OCI-LY7 (cell line): ENCODE measurements at regions not wholly inside any gene's neighbourhood (a gene's known extent, or its start where the extent isn't known, plus 50 kb on each side); places are given as distances from the start of the nearest gene placed in this dataset.

Experiments used
- BruUV-seq: library from RNA; stranded (reverse); fragments of 400-500 nt; replicated peaks from 2 replicates; lab custom pipeline; 2021; lab: Mats Ljungman, UMichigan
- CTCF ChIA-PET: fragments of 300-600 bp; sonication (Branson Sonifier 250); formaldehyde crosslinking; loops from one replicate; lab custom pipeline; 2022; ENCODE audit warnings: antibody characterized with exemption; ENCODE audit not compliant: unreplicated experiment; lab: Charles Lee
- POLR2A ChIA-PET: fragments of 300-600 bp; sonication (Branson Sonifier 250); formaldehyde crosslinking; loops from one replicate; lab custom pipeline; 2022; ENCODE audit warnings: antibody characterized with exemption; lab: Charles Lee
- DNase-seq: peaks from one replicate; pipeline ENCODE4 v3.0.0-alpha.2; 2015; ENCODE audit warnings: low spot score
- H2AFZ ChIP-seq: fragments of 200-600 bp; sonication (generic), shearing (Covaris generic); 2 replicates; pipeline ENCODE4 v1.6.1; 2014; ENCODE audit warnings: mild to moderate bottlenecking, antibody characterized with exemption, low read length, moderate library complexity
- H3K27ac ChIP-seq: fragments of 200-600 bp; sonication (generic); 2 replicates; pipeline ENCODE4 v1.5.1; 2014; ENCODE audit warnings: mixed run types, low read depth, mild to moderate bottlenecking, moderate library complexity, low read length, inconsistent platforms; ENCODE audit not compliant: poor library complexity, severe bottlenecking
- H3K36me3 ChIP-seq: fragments of 200-600 bp; sonication (generic); 2 replicates; pipeline ENCODE4 v1.6.1; 2014; ENCODE audit warnings: mild to moderate bottlenecking, antibody characterized with exemption, low read length, moderate library complexity, mixed read lengths; ENCODE audit not compliant: insufficient read depth
- H3K4me1 ChIP-seq: fragments of 200-600 bp; sonication (generic); 2 replicates; pipeline ENCODE4 v1.5.1; 2014; ENCODE audit warnings: mild to moderate bottlenecking, low read length; ENCODE audit not compliant: insufficient read depth, poor library complexity, severe bottlenecking
- H3K4me2 ChIP-seq: fragments of 200-600 bp; sonication (generic); 2 replicates; pipeline ENCODE4 v1.6.1; 2014; ENCODE audit warnings: mild to moderate bottlenecking, low read length
- H3K4me3 ChIP-seq: fragments of 200-600 bp; sonication (generic); 2 replicates; pipeline ENCODE4 v1.5.1; 2014; ENCODE audit warnings: mild to moderate bottlenecking, low read depth, low read length; ENCODE audit not compliant: poor library complexity, severe bottlenecking
- H3K79me2 ChIP-seq: fragments of 200-600 bp; sonication (generic); 2 replicates; pipeline ENCODE4 v1.6.1; 2016; ENCODE audit warnings: low read depth, mild to moderate bottlenecking, low read length, moderate library complexity, mixed read lengths; ENCODE audit not compliant: insufficient read depth
- H3K9me2 ChIP-seq: fragments of 200-600 bp; sonication (generic); 2 replicates; pipeline ENCODE4 v1.6.1; 2016; ENCODE audit warnings: mild to moderate bottlenecking, low read length, mixed read lengths; ENCODE audit not compliant: insufficient read depth
- H3K9me3 ChIP-seq: fragments of 200-600 bp; sonication (generic); 2 replicates; pipeline ENCODE4 v1.6.1; 2014; ENCODE audit warnings: mild to moderate bottlenecking, mixed run types, low read length, mixed read lengths
- H4K20me1 ChIP-seq: fragments of 200-600 bp; sonication (generic); 2 replicates; pipeline ENCODE4 v1.6.1; 2014; ENCODE audit warnings: mild to moderate bottlenecking, antibody characterized with exemption, low read length, moderate library complexity, mixed read lengths; ENCODE audit not compliant: insufficient read depth
- EZH2phosphoT487 ChIP-seq: fragments of 200-600 bp; sonication (generic); IDR thresholded peaks from 2 replicates; pipeline ENCODE4 v1.6.1; 2018; ENCODE audit warnings: low read depth, borderline replicate concordance, mild to moderate bottlenecking, mixed run types, antibody characterized with exemption, low read length, moderate library complexity, mixed read lengths
- intact Hi-C: fragments of 100-400 bp; cut with micrococcal nuclease; formaldehyde crosslinking; loops from one replicate; pipeline ENCODE4 v1.10.0; 2022; ENCODE audit not compliant: unreplicated experiment
- TF ChIP-seq, protein P1 (sequence below): fragments of 200-600 bp; sonication (generic); conservative IDR thresholded peaks from 2 replicates; pipeline ENCODE4 v1.5.1; 2014; ENCODE audit warnings: mild to moderate bottlenecking, antibody characterized with exemption, low read length, moderate library complexity, mixed read lengths

DNA sequence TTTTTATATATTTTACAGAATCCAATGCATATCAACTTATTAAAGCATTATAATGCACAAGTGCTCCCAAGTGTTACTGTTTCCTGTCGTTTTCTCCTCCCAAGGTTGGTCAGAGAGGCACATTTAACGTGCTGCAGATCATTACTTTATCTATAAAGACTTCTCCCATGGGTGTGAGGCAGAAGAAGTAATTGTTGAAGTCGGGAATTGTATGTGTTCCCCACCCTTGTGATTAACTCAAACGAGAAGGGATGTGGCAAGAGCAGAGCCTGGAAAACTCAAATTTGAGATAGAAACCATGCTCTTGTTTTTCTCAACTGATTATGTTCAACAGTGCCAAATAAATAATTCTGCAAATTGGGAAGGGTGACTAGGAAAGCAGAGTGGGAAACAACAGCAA, 412.5 kb upstream of the ADAMTS5 start:
- TF ChIP-seq EZH2phosphoT487, result no peak
- TF ChIP-seq, protein P1, sequence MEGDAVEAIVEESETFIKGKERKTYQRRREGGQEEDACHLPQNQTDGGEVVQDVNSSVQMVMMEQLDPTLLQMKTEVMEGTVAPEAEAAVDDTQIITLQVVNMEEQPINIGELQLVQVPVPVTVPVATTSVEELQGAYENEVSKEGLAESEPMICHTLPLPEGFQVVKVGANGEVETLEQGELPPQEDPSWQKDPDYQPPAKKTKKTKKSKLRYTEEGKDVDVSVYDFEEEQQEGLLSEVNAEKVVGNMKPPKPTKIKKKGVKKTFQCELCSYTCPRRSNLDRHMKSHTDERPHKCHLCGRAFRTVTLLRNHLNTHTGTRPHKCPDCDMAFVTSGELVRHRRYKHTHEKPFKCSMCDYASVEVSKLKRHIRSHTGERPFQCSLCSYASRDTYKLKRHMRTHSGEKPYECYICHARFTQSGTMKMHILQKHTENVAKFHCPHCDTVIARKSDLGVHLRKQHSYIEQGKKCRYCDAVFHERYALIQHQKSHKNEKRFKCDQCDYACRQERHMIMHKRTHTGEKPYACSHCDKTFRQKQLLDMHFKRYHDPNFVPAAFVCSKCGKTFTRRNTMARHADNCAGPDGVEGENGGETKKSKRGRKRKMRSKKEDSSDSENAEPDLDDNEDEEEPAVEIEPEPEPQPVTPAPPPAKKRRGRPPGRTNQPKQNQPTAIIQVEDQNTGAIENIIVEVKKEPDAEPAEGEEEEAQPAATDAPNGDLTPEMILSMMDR, result no peak
- Histone ChIP-seq H3K79me2 (no peaks in the 10 kb centered on the region), H3K4me1 (no peaks in the 10 kb centered on the region), H3K4me2 (no peak overlapping the region), H4K20me1 (no peaks in the 10 kb centered on the region), H3K9me3 (no peaks in the 10 kb centered on the region), H3K36me3 (no peaks in the 10 kb centered on the region), H2AFZ (no peak overlapping the region), H3K27ac (no peak overlapping the region), H3K9me2 (no peaks in the 10 kb centered on the region), H3K4me3 (no peak overlapping the region)
- CTCF ChIA-PET, result no interaction called here
- BruUV-seq, result no TSS peak
- DNase-seq, result no peak
- POLR2A ChIA-PET, result no interaction called here
- intact Hi-C loops, result no loop called here

DNA sequence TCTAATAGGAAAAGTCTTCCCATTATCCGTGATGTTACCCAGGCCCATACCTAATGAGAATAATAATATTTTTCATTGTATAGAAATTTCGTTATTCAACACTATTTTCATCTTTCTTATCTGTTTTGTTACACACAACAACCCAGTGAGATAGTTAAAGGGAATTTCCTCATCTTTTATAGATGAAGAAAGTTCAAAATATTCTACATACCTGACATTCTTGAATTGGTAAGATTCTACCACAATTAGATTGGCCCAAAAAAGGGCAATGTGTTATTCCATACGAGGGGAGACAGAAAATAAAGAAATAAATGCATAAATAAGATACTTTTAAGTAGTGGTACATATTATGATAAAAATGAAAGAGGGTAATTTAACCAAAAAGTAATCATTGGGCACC, 405.5 kb upstream of the ADAMTS5 start:
- Histone ChIP-seq H3K4me2 (no peak overlapping the region), H3K9me2 (no peaks in the 10 kb centered on the region), H3K4me1 (no peaks in the 10 kb centered on the region), H3K4me3 (no peak overlapping the region), H3K9me3 (no peaks in the 10 kb centered on the region), H3K79me2 (no peaks in the 10 kb centered on the region), H2AFZ (no peak overlapping the region), H3K36me3 (no peaks in the 10 kb centered on the region), H3K27ac (no peak overlapping the region), H4K20me1 (no peaks in the 10 kb centered on the region)
- TF ChIP-seq, protein P1, result no peak
- ChIA-PET POLR2A (no interaction called here), CTCF (no interaction called here)
- no peak for DNase-seq
- BruUV-seq, result no TSS peak
- intact Hi-C loops, result no loop called here

DNA sequence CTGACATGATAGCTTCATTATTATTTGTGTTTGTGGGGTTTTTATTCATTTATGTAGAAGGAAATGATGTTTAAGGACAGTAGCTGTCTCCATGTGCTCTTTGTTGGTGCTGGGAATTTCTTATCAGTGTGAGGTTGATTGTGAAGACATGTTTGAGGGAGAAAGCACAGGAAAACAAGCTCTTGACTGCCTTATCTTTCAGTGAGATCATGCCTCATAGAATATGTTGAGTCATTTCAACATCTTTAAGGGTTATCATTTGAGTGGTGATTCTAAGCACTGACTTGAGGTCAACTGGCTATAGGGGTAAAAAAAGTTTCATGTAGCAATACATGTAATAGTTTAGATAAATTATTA, 405.1 kb upstream of the ADAMTS5 start:
- H3K27ac ChIP-seq, result no peak overlapping the region
- ChIA-PET CTCF (no interaction called here), POLR2A (interaction anchor here (0.5 to 0.6 kb wide), 2 partner anchors 73 to 591 kb away, joined by 3 to 4 read pairs; no protein-coding TSS in a partner anchor)
- H3K9me2 ChIP-seq, result no peaks in the 10 kb centered on the region
- no peak overlapping the region for H2AFZ ChIP-seq
- no peaks in the 10 kb centered on the region for H3K36me3 ChIP-seq
- no peaks in the 10 kb centered on the region for H4K20me1 ChIP-seq
- no peak overlapping the region for H3K4me2 ChIP-seq
- H3K4me3 ChIP-seq, result no peak overlapping the region
- H3K4me1 ChIP-seq, result no peaks in the 10 kb centered on the region
- no TSS peak for BruUV-seq
- DNase-seq, result no peak
- H3K79me2 ChIP-seq, result no peaks in the 10 kb centered on the region
- no peaks in the 10 kb centered on the region for H3K9me3 ChIP-seq
- intact Hi-C loops, result no loop called here
- TF ChIP-seq, protein P1, result no peak
- TF ChIP-seq EZH2phosphoT487, result no peak
